ENCODE measurements at regions not wholly inside any gene's neighbourhood (a gene's known extent, or its start where the extent isn't known, plus 50 kb on each side); places are given as distances from the start of the nearest gene placed in this dataset.

DNA sequence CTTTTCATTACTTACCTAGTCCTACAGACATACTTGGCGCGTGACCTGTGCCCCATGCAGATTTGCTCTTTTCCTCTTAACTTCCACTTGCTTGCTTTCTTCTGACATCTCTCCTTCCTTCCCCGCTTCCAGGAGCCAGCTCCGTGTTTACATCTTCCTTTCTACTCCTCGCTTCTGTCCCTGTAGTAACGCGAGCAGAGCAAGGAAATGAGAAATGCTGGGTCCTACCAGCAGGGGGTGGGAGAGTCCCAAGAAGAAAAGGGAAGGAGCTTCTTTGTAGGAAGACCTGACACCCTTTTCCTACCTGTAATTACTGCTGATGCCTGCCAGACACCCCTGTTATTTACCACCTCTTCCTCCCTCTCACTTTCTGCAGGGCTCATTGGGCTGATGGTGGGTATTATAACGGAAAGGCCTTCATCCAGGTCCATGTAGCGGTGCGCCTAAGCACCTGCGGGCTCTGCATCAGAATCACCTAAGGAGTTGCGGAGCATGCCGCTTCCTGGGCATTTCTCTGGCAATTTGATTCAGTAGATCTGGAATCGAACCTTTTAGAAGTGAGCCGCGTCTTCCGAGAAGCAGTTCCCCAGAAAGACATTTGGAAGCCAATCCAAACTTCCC, 1260.8 kb upstream of the WWC1 start:
- TF ChIP-seq, protein P1, sequence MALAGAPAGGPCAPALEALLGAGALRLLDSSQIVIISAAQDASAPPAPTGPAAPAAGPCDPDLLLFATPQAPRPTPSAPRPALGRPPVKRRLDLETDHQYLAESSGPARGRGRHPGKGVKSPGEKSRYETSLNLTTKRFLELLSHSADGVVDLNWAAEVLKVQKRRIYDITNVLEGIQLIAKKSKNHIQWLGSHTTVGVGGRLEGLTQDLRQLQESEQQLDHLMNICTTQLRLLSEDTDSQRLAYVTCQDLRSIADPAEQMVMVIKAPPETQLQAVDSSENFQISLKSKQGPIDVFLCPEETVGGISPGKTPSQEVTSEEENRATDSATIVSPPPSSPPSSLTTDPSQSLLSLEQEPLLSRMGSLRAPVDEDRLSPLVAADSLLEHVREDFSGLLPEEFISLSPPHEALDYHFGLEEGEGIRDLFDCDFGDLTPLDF (CRISPR knock-in tag; IDR thresholded peaks at IDR 0.05): no peak
- TF ChIP-seq ZNF264 (CRISPR knock-in tag; IDR thresholded peaks at IDR 0.05): no peak
- TF ChIP-seq MEIS2 (CRISPR knock-in tag; IDR thresholded peaks at IDR 0.05): no peak
- no peak for TF ChIP-seq TRIM24 (CRISPR knock-in tag; IDR thresholded peaks at IDR 0.05)
- no peak for TF ChIP-seq FOXA3 (CRISPR knock-in tag; IDR thresholded peaks at IDR 0.05)
- TF ChIP-seq CHD2 (IDR thresholded peaks at IDR 0.05; ENCODE audit: low read depth, low read length): no peak
- TF ChIP-seq CEBPB (IDR thresholded peaks at IDR 0.05; ENCODE audit: borderline replicate concordance, low read depth, low read length): no peak
- TF ChIP-seq EP300 (IDR thresholded peaks at IDR 0.05; ENCODE audit: low read depth in 2 of 2, low read length in 2 of 2): no peak
- TF ChIP-seq EP300 (CRISPR knock-in tag; IDR thresholded peaks at IDR 0.05; ENCODE audit: borderline replicate concordance): no peak
- TF ChIP-seq TP53 (CRISPR knock-in tag; conservative IDR thresholded peaks at IDR 0.05): no peak
